H1 (cell line): ENCODE measurements at regions not wholly inside any gene's neighbourhood (a gene's known extent, or its start where the extent isn't known, plus 50 kb on each side); places are given as distances from the start of the nearest gene placed in this dataset.

ENCODE experiments used
- CTCF ChIA-PET: fragments of 300-600 bp; sonication (Branson Sonifier 250); formaldehyde crosslinking; loops from one replicate; lab custom pipeline; 2021; ENCODE audit not compliant: partially characterized antibody; lab: Charles Lee
- POLR2A ChIA-PET: fragments of 300-600 bp; sonication (Branson Sonifier 250); formaldehyde crosslinking; loops from one replicate; lab custom pipeline; 2021; ENCODE audit warnings: inconsistent platforms; ENCODE audit not compliant: partially characterized antibody; lab: Charles Lee
- DNase-seq, 2 experiments: peaks; one replicate each; pipeline versions ENCODE4 v3.0.0 to v3.0.0-alpha.2; 2010 to 2022; ENCODE audit warnings: low spot score in 2 of 2, low read depth in 1 of 2, mixed read lengths in 1 of 2
- FAIRE-seq: peaks from 2 replicates; lab custom pipeline; 2011; peaks lifted over from hg19 to GRCh38; lab: Jason Lieb, UNC
- H2AFZ ChIP-seq: 2 replicates; pipeline ENCODE4 v1.8.1; 2012; ENCODE audit warnings: low read length, inconsistent platforms
- H2AK5ac ChIP-seq: 2 replicates; pipeline ENCODE4 v1.6.1; 2013; ENCODE audit warnings: low read depth, low read length
- H2BK120ac ChIP-seq: replicated peaks from 2 replicates; pipeline ENCODE3; 2013; ENCODE audit warnings: low read depth, low read length, inconsistent platforms
- H2BK12ac ChIP-seq: 2 replicates; pipeline ENCODE4 v1.6.1; 2013; ENCODE audit warnings: low read depth, low read length
- H2BK15ac ChIP-seq: 2 replicates; pipeline ENCODE4 v1.6.1; 2013; ENCODE audit warnings: low read length
- H2BK20ac ChIP-seq: 2 replicates; pipeline ENCODE4 v1.6.1; 2013; ENCODE audit warnings: low read length
- H2BK5ac ChIP-seq: 2 replicates; pipeline ENCODE4 v1.6.1; 2013; ENCODE audit warnings: low read depth, low read length
- H3K14ac ChIP-seq: 2 replicates; pipeline ENCODE4 v1.6.1; 2013; ENCODE audit warnings: inconsistent platforms; ENCODE audit not compliant: insufficient read length
- H3K18ac ChIP-seq: 2 replicates; pipeline ENCODE4 v1.6.1; 2013; ENCODE audit warnings: low read length; ENCODE audit errors: extremely low read depth
- H3K23ac ChIP-seq: 2 replicates; pipeline ENCODE4 v1.6.1; 2013; ENCODE audit warnings: inconsistent platforms; ENCODE audit not compliant: insufficient read length
- H3K23me2 ChIP-seq: 2 replicates; pipeline ENCODE4 v1.6.1; 2013; ENCODE audit warnings: low read depth, low read length
- H3K27ac ChIP-seq: 2 replicates; pipeline ENCODE4 v1.6.1; 2011; ENCODE audit warnings: low read depth, low read length, inconsistent platforms
- H3K27me3 ChIP-seq, 4 experiments: replicated peaks in 1 of 4; 1 replicate in 1 of 4; 2 replicates in 3 of 4; pipeline versions ENCODE4 v1.6.1 to v1.8.1; 2011 to 2013; ENCODE audit warnings: low read length in 3 of 4, mild to moderate bottlenecking in 3 of 4, inconsistent platforms in 2 of 4, mixed read lengths in 2 of 4, moderate library complexity in 1 of 4; ENCODE audit not compliant: control insufficient read depth in 3 of 4, insufficient read depth in 3 of 4; ENCODE audit errors: extremely low read depth in 1 of 4
- H3K36me3 ChIP-seq, 4 experiments: 2 replicates each; pipeline versions ENCODE4 v1.6.1 to v1.8.1; 2011 to 2013; ENCODE audit warnings: mild to moderate bottlenecking in 4 of 4, low read length in 3 of 4, moderate library complexity in 2 of 4, control low read depth in 1 of 4, inconsistent platforms in 1 of 4; ENCODE audit not compliant: insufficient read depth in 4 of 4, control insufficient read depth in 2 of 4
- H3K4ac ChIP-seq: replicated peaks from 2 replicates; pipeline ENCODE3; 2013; ENCODE audit warnings: low read length, low read depth, mixed read lengths, inconsistent platforms; ENCODE audit not compliant: insufficient read length
- H3K4me1 ChIP-seq, 4 experiments: replicated peaks in 1 of 4; 1 replicate in 1 of 4; 2 replicates in 3 of 4; pipeline versions ENCODE4 v1.6.1 to v1.8.1; 2011 to 2013; ENCODE audit warnings: low read length in 3 of 4, inconsistent platforms in 2 of 4, mixed read lengths in 1 of 4; ENCODE audit not compliant: insufficient read depth in 4 of 4, control insufficient read depth in 3 of 4
- H3K4me2 ChIP-seq, 2 experiments: 2 replicates each; pipeline versions ENCODE4 v1.6.1 to v1.8.1; 2011 to 2013; ENCODE audit warnings: low read depth in 2 of 2, low read length in 2 of 2, control low read depth in 1 of 2, inconsistent platforms in 1 of 2, mild to moderate bottlenecking in 1 of 2; ENCODE audit not compliant: insufficient read depth in 1 of 2
- H3K4me3 ChIP-seq, 4 experiments: fragments of 200-600, 300-600 bp in 1 of 4; sonication (generic), shearing (Covaris generic), sonication (Bioruptor Twin) in 1 of 4; 2 replicates each; pipeline versions ENCODE4 v1.5.1 to v1.8.1; 2011 to 2016; ENCODE audit warnings: low read length in 4 of 4, low read depth in 3 of 4, control low read depth in 2 of 4, inconsistent platforms in 2 of 4, mild to moderate bottlenecking in 2 of 4, mixed read lengths in 1 of 4, moderate library complexity in 1 of 4; ENCODE audit not compliant: insufficient read depth in 2 of 4; ENCODE audit errors: extremely low read depth in 1 of 4
- H3K56ac ChIP-seq: replicated peaks from 2 replicates; pipeline ENCODE3; 2013; ENCODE audit warnings: low read depth, mild to moderate bottlenecking, mixed read lengths, low read length, inconsistent platforms; ENCODE audit not compliant: insufficient read length
- H3K79me1 ChIP-seq: 2 replicates; pipeline ENCODE4 v1.6.1; 2013; ENCODE audit warnings: low read depth, low read length, control low read depth
- H3K79me2 ChIP-seq, 2 experiments: 2 replicates each; pipeline versions ENCODE4 v1.6.1 to v1.8.1; 2012 to 2013; ENCODE audit warnings: low read length in 2 of 2, mild to moderate bottlenecking in 2 of 2, inconsistent platforms in 1 of 2; ENCODE audit not compliant: insufficient read depth in 2 of 2, control insufficient read depth in 1 of 2
- H3K9ac ChIP-seq, 4 experiments: replicated peaks in 1 of 4; 1 replicate in 1 of 4; 2 replicates in 3 of 4; pipeline versions ENCODE4 v1.6.1 to v1.8.1; 2011 to 2013; ENCODE audit warnings: low read depth in 3 of 4, low read length in 3 of 4, control low read depth in 2 of 4, mild to moderate bottlenecking in 2 of 4, moderate library complexity in 2 of 4, inconsistent platforms in 1 of 4; ENCODE audit errors: extremely low read depth in 1 of 4
- H3K9me3 ChIP-seq, 2 experiments: 2 replicates each; pipeline versions ENCODE4 v1.6.1 to v1.8.1; 2012 to 2013; ENCODE audit warnings: mild to moderate bottlenecking in 2 of 2, moderate library complexity in 2 of 2, control low read depth in 1 of 2, inconsistent platforms in 1 of 2, low read depth in 1 of 2, low read length in 1 of 2, mixed read lengths in 1 of 2; ENCODE audit not compliant: insufficient read depth in 2 of 2
- H4K20me1 ChIP-seq, 2 experiments: replicated peaks in 1 of 2; 2 replicates each; pipeline versions ENCODE3 to v1.8.1; 2011 to 2013; ENCODE audit warnings: inconsistent platforms in 2 of 2, low read length in 2 of 2, mild to moderate bottlenecking in 1 of 2; ENCODE audit not compliant: insufficient read depth in 2 of 2, control insufficient read depth in 1 of 2
- H4K5ac ChIP-seq: 2 replicates; pipeline ENCODE4 v1.6.1; 2013; ENCODE audit warnings: low read length, low read depth, mixed read lengths, inconsistent platforms; ENCODE audit not compliant: insufficient read length
- H4K8ac ChIP-seq: 2 replicates; pipeline ENCODE4 v1.8.0; 2013; ENCODE audit warnings: mild to moderate bottlenecking, moderate library complexity, low read length, inconsistent platforms; ENCODE audit not compliant: insufficient read depth; ENCODE audit errors: extremely low read depth
- H4K91ac ChIP-seq: replicated peaks from 2 replicates; pipeline ENCODE3; 2013; ENCODE audit warnings: low read length, mixed read lengths, inconsistent platforms; ENCODE audit not compliant: insufficient read length
- CEBPB ChIP-seq: IDR thresholded peaks from 2 replicates; pipeline ENCODE4 v1.6.1; 2012; ENCODE audit warnings: low read depth, low read length
- CHD1 ChIP-seq: IDR thresholded peaks from 2 replicates; pipeline ENCODE4 v1.6.1; 2012; ENCODE audit warnings: low read depth, low read length, improper control_type of control experiment
- CTBP2 ChIP-seq: IDR thresholded peaks from 2 replicates; pipeline ENCODE4 v1.7.0; 2011; ENCODE audit warnings: borderline replicate concordance, mild to moderate bottlenecking, moderate library complexity, mixed read lengths, low read length; ENCODE audit not compliant: insufficient read depth, insufficient read length
- FOSL1 ChIP-seq: IDR thresholded peaks from 2 replicates; pipeline ENCODE4 v1.6.1; 2011; ENCODE audit warnings: mild to moderate bottlenecking, low read depth, low read length, moderate library complexity; ENCODE audit not compliant: insufficient read depth
- HDAC2 ChIP-seq, 2 experiments: fragments of 300-600 bp in 1 of 2; sonication (generic) in 1 of 2; IDR thresholded peaks; 2 replicates each; pipeline ENCODE4 v1.6.1; 2011 to 2012; ENCODE audit warnings: low read depth in 2 of 2, low read length in 2 of 2, mild to moderate bottlenecking in 2 of 2, moderate library complexity in 2 of 2, borderline replicate concordance in 1 of 2, inconsistent platforms in 1 of 2
- HDAC6 ChIP-seq: IDR thresholded peaks from one replicate; pipeline ENCODE4 v1.7.1; 2012; ENCODE audit warnings: low read depth, mild to moderate bottlenecking, inconsistent platforms, low read length, moderate library complexity
- KDM1A ChIP-seq: fragments of 200-600, 300-600 bp; sonication (generic); IDR thresholded peaks from 2 replicates; pipeline ENCODE4 v1.7.1; 2016; ENCODE audit warnings: mild to moderate bottlenecking, low read length, borderline replicate concordance
- NRF1 ChIP-seq: IDR thresholded peaks from 2 replicates; pipeline ENCODE4 v1.6.1; 2011; ENCODE audit warnings: mild to moderate bottlenecking, low read depth, low read length, improper control_type of control experiment
- SP1 ChIP-seq: IDR thresholded peaks from 2 replicates; pipeline ENCODE4 v1.6.1; 2011; ENCODE audit warnings: low read depth, low read length
- TEAD4 ChIP-seq: IDR thresholded peaks from 2 replicates; pipeline ENCODE4 v1.6.1; 2012; ENCODE audit warnings: low read depth, low read length, inconsistent platforms, mixed read lengths
- WGBS, 2 experiments: shearing (Covaris generic) in 1 of 2; methylation state at CpG; one replicate each; pipeline versions ENCODE4 v1.1.6 to v1.1.7; 2013 to 2015; ENCODE audit warnings: low lambda C conversion rate in 2 of 2, mixed read lengths in 2 of 2, inconsistent platforms in 1 of 2, low coverage in 1 of 2, missing lambda C conversion rate in 1 of 2; ENCODE audit not compliant: insufficient replicate concordance in 2 of 2, insufficient coverage in 1 of 2, insufficient read length in 1 of 2; ENCODE audit errors: extremely low coverage in 1 of 2, missing lambda C conversion rate in 1 of 2; 5-methylcytosine and 5-hydroxymethylcytosine counted together

DNA sequence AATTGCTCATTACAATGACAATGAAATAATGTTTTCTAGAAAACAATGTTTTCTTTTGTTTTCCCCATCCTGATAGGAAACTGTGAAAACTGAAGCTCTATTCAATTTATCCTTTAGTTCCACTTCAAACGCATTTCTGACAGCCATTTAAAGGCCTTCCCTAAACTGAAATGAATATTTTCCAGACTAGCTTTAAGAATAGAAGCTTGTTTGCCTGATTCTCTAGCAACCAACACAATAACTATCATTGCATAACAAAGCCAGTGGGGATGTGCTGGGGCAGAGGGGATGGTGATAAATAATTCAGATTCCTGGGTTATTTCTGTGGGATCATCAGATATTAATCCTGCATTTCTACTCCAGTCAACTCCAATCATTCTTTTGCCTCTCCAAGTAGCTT is 427.1 kb downstream of the RND3 start:
- no peak overlapping the region for H3K56ac ChIP-seq
- no peaks in the 10 kb centered on the region for H3K36me3 ChIP-seq
- H3K79me2 ChIP-seq = no peaks in the 10 kb centered on the region
- H3K4ac ChIP-seq = no peak overlapping the region
- no peak for FAIRE-seq
- H3K23me2 ChIP-seq = no peaks in the 10 kb centered on the region; the same call in 1 of the 2 replicates
- POLR2A ChIA-PET = no interaction called here
- H3K23ac ChIP-seq = no peak overlapping the region
- H4K8ac ChIP-seq = no peak overlapping the region
- no peak overlapping the region for H3K9ac ChIP-seq
- H2BK120ac ChIP-seq = no peak overlapping the region
- peaks cover 0 to 1% (median 0%) of the 10 kb centered on the region in 4 experiments; a peak in 1 of 7 replicates for H3K27me3 ChIP-seq
- H4K20me1 ChIP-seq = no peaks in the 10 kb centered on the region
- H4K5ac ChIP-seq = no peak overlapping the region
- H2BK20ac ChIP-seq = no peak overlapping the region
- no peak overlapping the region for H3K18ac ChIP-seq
- peaks cover 0 to 18% (median 8%) of the 10 kb centered on the region in 4 experiments; a peak in 6 of 7 replicates for H3K4me1 ChIP-seq
- no peaks in the 10 kb centered on the region for H3K79me1 ChIP-seq
- WGBS, 2 experiments = 42% methylated on average over 1 of the region's 1 CpG; no CpG with 5 or more reads in 1 of the 2 experiments
- no peak overlapping the region for H3K14ac ChIP-seq
- no peak overlapping the region; the same call in 1 of the 2 replicates for H2BK12ac ChIP-seq
- CTCF ChIA-PET = no interaction called here
- 0 out of 4 replicates have a peak overlapping the region, but pooled peaks of 1 of the 2 experiments have one; percentile 15 for H3K4me2 ChIP-seq
- no peak overlapping the region for H2AK5ac ChIP-seq
- no peaks in the 10 kb centered on the region for H3K9me3 ChIP-seq
- no peak overlapping the region for H2BK5ac ChIP-seq
- no peak overlapping the region for H2AFZ ChIP-seq
- DNase-seq = no peak
- no peak overlapping the region for H2BK15ac ChIP-seq
- H3K4me3 ChIP-seq = no peak overlapping the region; a peak in 1 of 8 replicates
- no peak overlapping the region for H4K91ac ChIP-seq
- H3K27ac ChIP-seq = no peak overlapping the region
- TF ChIP-seq TEAD4 (0 out of 2 replicates have a peak, but pooled peaks have one; percentile 8), KDM1A (no peak), CHD1 (no peak), SP1 (no peak), FOSL1 (no peak), CTBP2 (no peak), HDAC2 (IDR thresholded peaks at IDR 0.05; ENCODE audit: borderline replicate concordance in 1 of 2, low read depth in 2 of 2, low read length in 2 of 2) (peak in 1 of 2 experiments; percentile 47; a peak in 1 of 4 replicates), NRF1 (no peak), HDAC6 (no peak), CEBPB (peak; percentile 65; the same call in 1 of the 2 replicates)
